ENCODE measurements at regions not wholly inside any gene's neighbourhood (a gene's known extent, or its start where the extent isn't known, plus 50 kb on each side); places are given as distances from the start of the nearest gene placed in this dataset.

GRCh38 chr17:71828182-71828596, 292.6 kb upstream of the SOX9 start:
- no peak for TF ChIP-seq SPI1 (IDR thresholded peaks at IDR 0.05; ENCODE audit: borderline replicate concordance, low read depth)
- TF ChIP-seq, protein P1, sequence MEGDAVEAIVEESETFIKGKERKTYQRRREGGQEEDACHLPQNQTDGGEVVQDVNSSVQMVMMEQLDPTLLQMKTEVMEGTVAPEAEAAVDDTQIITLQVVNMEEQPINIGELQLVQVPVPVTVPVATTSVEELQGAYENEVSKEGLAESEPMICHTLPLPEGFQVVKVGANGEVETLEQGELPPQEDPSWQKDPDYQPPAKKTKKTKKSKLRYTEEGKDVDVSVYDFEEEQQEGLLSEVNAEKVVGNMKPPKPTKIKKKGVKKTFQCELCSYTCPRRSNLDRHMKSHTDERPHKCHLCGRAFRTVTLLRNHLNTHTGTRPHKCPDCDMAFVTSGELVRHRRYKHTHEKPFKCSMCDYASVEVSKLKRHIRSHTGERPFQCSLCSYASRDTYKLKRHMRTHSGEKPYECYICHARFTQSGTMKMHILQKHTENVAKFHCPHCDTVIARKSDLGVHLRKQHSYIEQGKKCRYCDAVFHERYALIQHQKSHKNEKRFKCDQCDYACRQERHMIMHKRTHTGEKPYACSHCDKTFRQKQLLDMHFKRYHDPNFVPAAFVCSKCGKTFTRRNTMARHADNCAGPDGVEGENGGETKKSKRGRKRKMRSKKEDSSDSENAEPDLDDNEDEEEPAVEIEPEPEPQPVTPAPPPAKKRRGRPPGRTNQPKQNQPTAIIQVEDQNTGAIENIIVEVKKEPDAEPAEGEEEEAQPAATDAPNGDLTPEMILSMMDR (IDR thresholded peaks at IDR 0.05; ENCODE audit: insufficient read depth, low read length), result no peak
- TF ChIP-seq POLR2AphosphoS5 (IDR thresholded peaks at IDR 0.05; ENCODE audit: low read depth), result no peak
- TF ChIP-seq, protein P2, sequence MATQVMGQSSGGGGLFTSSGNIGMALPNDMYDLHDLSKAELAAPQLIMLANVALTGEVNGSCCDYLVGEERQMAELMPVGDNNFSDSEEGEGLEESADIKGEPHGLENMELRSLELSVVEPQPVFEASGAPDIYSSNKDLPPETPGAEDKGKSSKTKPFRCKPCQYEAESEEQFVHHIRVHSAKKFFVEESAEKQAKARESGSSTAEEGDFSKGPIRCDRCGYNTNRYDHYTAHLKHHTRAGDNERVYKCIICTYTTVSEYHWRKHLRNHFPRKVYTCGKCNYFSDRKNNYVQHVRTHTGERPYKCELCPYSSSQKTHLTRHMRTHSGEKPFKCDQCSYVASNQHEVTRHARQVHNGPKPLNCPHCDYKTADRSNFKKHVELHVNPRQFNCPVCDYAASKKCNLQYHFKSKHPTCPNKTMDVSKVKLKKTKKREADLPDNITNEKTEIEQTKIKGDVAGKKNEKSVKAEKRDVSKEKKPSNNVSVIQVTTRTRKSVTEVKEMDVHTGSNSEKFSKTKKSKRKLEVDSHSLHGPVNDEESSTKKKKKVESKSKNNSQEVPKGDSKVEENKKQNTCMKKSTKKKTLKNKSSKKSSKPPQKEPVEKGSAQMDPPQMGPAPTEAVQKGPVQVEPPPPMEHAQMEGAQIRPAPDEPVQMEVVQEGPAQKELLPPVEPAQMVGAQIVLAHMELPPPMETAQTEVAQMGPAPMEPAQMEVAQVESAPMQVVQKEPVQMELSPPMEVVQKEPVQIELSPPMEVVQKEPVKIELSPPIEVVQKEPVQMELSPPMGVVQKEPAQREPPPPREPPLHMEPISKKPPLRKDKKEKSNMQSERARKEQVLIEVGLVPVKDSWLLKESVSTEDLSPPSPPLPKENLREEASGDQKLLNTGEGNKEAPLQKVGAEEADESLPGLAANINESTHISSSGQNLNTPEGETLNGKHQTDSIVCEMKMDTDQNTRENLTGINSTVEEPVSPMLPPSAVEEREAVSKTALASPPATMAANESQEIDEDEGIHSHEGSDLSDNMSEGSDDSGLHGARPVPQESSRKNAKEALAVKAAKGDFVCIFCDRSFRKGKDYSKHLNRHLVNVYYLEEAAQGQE (IDR thresholded peaks at IDR 0.05; ENCODE audit: insufficient replicate concordance, low read depth), result no peak

Measured in HL-60 (cell line).